Panc1 (cell line): ENCODE measurements at regions not wholly inside any gene's neighbourhood (a gene's known extent, or its start where the extent isn't known, plus 50 kb on each side); places are given as distances from the start of the nearest gene placed in this dataset.

ENCODE experiments used
- ATAC-seq: fragments of 200-7000 bp; cut with Tn5 transposase; 2 replicates; pipeline ENCODE4 v1.9.1; 2020; ENCODE audit warnings: mild to moderate bottlenecking, moderate library complexity
- BruUV-seq: library from RNA; stranded (reverse); fragments of 400-500 nt; replicated peaks from 2 replicates; lab custom pipeline; 2021; lab: Mats Ljungman, UMichigan
- CTCF ChIA-PET: fragments of 300-600 bp; sonication (Branson Sonifier 250); formaldehyde crosslinking; loops from one replicate; lab custom pipeline; 2022; ENCODE audit warnings: antibody characterized with exemption; lab: Charles Lee
- POLR2A ChIA-PET: fragments of 300-600 bp; sonication (Branson Sonifier 250); formaldehyde crosslinking; loops from one replicate; lab custom pipeline; 2022; ENCODE audit warnings: antibody characterized with exemption; lab: Charles Lee
- DNase-seq: peaks from one replicate; pipeline ENCODE4 v3.0.0-alpha.2; 2010; ENCODE audit warnings: low read depth, low spot score
- H3K27ac ChIP-seq: 2 replicates; pipeline ENCODE4 v1.5.1; 2011; ENCODE audit warnings: mild to moderate bottlenecking, low read length, inconsistent platforms
- H3K27me3 ChIP-seq: fragments of 200-500 bp; sonication (Bioruptor generic); 2 replicates; pipeline ENCODE4 v1.6.0; 2014; ENCODE audit warnings: low read length, inconsistent platforms; ENCODE audit not compliant: control insufficient read depth, insufficient read depth
- H3K36me3 ChIP-seq: fragments of 200-500 bp; sonication (Bioruptor generic); 2 replicates; pipeline ENCODE4 v1.5.1; 2014; ENCODE audit warnings: inconsistent platforms, mild to moderate bottlenecking, low read length, moderate library complexity; ENCODE audit not compliant: control insufficient read depth, insufficient read depth
- H3K4me1 ChIP-seq: 2 replicates; pipeline ENCODE4 v1.5.1; 2011; ENCODE audit warnings: inconsistent platforms, mild to moderate bottlenecking, low read length, moderate library complexity; ENCODE audit not compliant: control insufficient read depth, insufficient read depth
- H3K4me3 ChIP-seq, 2 experiments: 2 replicates each; pipeline ENCODE4 v1.5.1; 2011 to 2012; ENCODE audit warnings: low read depth in 2 of 2, low read length in 2 of 2, mild to moderate bottlenecking in 2 of 2, inconsistent platforms in 1 of 2, moderate library complexity in 1 of 2
- H3K9me3 ChIP-seq: fragments of 200-500 bp; sonication (Bioruptor generic); 2 replicates; pipeline ENCODE4 v1.5.1; 2014; ENCODE audit warnings: low read depth, mild to moderate bottlenecking, inconsistent platforms, low read length, moderate library complexity; ENCODE audit not compliant: control insufficient read depth, insufficient read depth
- POLR2AphosphoS5 ChIP-seq: IDR thresholded peaks from 2 replicates; pipeline ENCODE4 v1.6.1; 2012; ENCODE audit warnings: mild to moderate bottlenecking, low read depth, low read length, moderate library complexity
- SIN3A ChIP-seq: IDR thresholded peaks from 2 replicates; pipeline ENCODE4 v1.6.1; 2012; ENCODE audit warnings: low read depth, mild to moderate bottlenecking, low read length, moderate library complexity, borderline replicate concordance; ENCODE audit not compliant: insufficient read depth
- TCF7L2 ChIP-seq: IDR thresholded peaks from 2 replicates; pipeline ENCODE4 v1.6.1; 2011; ENCODE audit warnings: mild to moderate bottlenecking, low read depth, low read length, inconsistent platforms
- in situ Hi-C: cut with HindIII; loops from 2 replicates; pipeline ENCODE4 v1.10.0; 2016; ENCODE audit warnings: low sequenced_read_pairs, low pct_unique_long_range_greater_than_20kb
- intact Hi-C: fragments of 100-400 bp; cut with micrococcal nuclease; formaldehyde crosslinking; loops from one replicate; pipeline ENCODE4 v1.10.0; 2022; ENCODE audit not compliant: unreplicated experiment
- TF ChIP-seq, protein P1 (sequence below), 2 experiments: IDR thresholded peaks; 2 replicates each; pipeline ENCODE4 v1.6.1; 2011 to 2012; ENCODE audit warnings: low read depth in 2 of 2, control low read depth in 1 of 2, low read length in 1 of 2, mild to moderate bottlenecking in 1 of 2, moderate library complexity in 1 of 2; ENCODE audit not compliant: insufficient read depth in 1 of 2
- TF ChIP-seq, protein P2 (sequence below): fragments of 450-650 bp; IDR thresholded peaks from 2 replicates; pipeline ENCODE4 v1.5.1; 2017; ENCODE audit warnings: mild to moderate bottlenecking

DNA sequence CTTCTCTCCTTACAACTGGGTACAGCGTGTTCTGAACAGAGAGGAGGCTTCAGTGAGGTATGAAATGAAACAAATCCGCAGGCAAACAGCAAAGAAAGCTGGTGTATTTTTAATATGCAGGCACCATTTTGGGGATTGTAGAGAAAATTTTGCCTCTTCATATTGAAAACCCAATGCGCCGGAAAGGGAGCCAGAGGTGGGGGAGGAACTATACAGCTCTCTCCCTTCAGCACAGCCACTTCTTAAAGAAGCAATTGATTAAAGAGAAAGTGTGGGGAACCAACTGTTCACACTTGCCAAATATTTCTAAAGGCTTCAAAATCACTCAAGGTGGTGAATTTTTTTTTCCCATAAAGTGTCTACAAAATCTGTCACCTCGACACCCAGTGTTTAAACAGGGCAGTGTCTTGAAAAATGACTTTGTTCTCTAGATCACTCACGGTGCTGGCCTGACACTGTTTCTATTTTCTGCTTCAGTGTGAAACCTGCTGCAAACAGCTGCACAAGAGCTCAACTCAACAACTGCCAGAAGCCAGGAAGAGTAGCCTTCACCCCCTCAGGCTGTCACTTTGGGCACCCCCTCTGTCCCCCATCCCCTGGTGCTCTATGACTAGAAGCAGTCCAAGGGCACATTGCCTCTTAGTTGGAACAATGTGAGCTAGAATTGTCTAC is 123.8 kb upstream of the CTTNBP2NL start:
- ATAC-seq = no peak
- TF ChIP-seq SIN3A (no peak), TCF7L2 (no peak), POLR2AphosphoS5 (no peak)
- TF ChIP-seq, protein P1, sequence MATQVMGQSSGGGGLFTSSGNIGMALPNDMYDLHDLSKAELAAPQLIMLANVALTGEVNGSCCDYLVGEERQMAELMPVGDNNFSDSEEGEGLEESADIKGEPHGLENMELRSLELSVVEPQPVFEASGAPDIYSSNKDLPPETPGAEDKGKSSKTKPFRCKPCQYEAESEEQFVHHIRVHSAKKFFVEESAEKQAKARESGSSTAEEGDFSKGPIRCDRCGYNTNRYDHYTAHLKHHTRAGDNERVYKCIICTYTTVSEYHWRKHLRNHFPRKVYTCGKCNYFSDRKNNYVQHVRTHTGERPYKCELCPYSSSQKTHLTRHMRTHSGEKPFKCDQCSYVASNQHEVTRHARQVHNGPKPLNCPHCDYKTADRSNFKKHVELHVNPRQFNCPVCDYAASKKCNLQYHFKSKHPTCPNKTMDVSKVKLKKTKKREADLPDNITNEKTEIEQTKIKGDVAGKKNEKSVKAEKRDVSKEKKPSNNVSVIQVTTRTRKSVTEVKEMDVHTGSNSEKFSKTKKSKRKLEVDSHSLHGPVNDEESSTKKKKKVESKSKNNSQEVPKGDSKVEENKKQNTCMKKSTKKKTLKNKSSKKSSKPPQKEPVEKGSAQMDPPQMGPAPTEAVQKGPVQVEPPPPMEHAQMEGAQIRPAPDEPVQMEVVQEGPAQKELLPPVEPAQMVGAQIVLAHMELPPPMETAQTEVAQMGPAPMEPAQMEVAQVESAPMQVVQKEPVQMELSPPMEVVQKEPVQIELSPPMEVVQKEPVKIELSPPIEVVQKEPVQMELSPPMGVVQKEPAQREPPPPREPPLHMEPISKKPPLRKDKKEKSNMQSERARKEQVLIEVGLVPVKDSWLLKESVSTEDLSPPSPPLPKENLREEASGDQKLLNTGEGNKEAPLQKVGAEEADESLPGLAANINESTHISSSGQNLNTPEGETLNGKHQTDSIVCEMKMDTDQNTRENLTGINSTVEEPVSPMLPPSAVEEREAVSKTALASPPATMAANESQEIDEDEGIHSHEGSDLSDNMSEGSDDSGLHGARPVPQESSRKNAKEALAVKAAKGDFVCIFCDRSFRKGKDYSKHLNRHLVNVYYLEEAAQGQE (IDR thresholded peaks at IDR 0.05; ENCODE audit: insufficient read depth in 1 of 2, low read depth in 2 of 2, low read length in 1 of 2) = no peak
- TF ChIP-seq, protein P2, sequence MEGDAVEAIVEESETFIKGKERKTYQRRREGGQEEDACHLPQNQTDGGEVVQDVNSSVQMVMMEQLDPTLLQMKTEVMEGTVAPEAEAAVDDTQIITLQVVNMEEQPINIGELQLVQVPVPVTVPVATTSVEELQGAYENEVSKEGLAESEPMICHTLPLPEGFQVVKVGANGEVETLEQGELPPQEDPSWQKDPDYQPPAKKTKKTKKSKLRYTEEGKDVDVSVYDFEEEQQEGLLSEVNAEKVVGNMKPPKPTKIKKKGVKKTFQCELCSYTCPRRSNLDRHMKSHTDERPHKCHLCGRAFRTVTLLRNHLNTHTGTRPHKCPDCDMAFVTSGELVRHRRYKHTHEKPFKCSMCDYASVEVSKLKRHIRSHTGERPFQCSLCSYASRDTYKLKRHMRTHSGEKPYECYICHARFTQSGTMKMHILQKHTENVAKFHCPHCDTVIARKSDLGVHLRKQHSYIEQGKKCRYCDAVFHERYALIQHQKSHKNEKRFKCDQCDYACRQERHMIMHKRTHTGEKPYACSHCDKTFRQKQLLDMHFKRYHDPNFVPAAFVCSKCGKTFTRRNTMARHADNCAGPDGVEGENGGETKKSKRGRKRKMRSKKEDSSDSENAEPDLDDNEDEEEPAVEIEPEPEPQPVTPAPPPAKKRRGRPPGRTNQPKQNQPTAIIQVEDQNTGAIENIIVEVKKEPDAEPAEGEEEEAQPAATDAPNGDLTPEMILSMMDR = no peak
- in situ Hi-C loops = no loop called here
- Histone ChIP-seq H3K27me3 (no peaks in the 10 kb centered on the region; the same call in 1 of the 2 replicates), H3K36me3 (no peaks in the 10 kb centered on the region), H3K4me3 (no peak overlapping the region), H3K27ac (no peak overlapping the region), H3K4me1 (no peaks in the 10 kb centered on the region), H3K9me3 (no peaks in the 10 kb centered on the region)
- no TSS peak for BruUV-seq
- ChIA-PET CTCF (no interaction called here), POLR2A (no interaction called here)
- intact Hi-C loops = no loop called here
- no peak for DNase-seq

DNA sequence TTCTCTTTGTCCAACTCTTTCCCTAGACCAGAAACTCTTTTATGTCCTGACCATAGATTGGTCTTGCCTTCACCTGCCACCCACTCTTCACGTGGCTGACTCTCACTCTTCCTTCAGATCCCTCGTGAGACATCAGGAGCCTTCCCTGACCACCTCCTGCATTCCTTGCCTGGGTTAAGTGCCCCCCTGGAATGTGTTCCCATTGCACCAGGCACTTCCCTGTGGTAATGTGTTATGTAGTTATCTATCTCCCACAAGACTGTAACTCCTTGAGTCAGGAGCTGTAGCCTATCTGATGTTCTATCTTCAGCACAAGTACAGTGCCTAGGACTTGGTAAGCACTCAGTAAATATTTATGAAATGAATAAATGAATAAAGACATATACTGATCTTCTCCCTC is 111.2 kb upstream of the CTTNBP2NL start:
- intact Hi-C loops (no loop called here), in situ Hi-C loops (no loop called here)
- ATAC-seq = no peak
- no peak for DNase-seq
- no TSS peak for BruUV-seq
- ChIA-PET CTCF (no interaction called here), POLR2A (no interaction called here)
- Histone ChIP-seq H3K27me3 (no peaks in the 10 kb centered on the region), H3K4me1 (no peaks in the 10 kb centered on the region), H3K27ac (no peak overlapping the region), H3K4me3 (no peak overlapping the region), H3K9me3 (no peaks in the 10 kb centered on the region), H3K36me3 (no peaks in the 10 kb centered on the region)
- TF ChIP-seq TCF7L2 = no peak
- no peak for TF ChIP-seq POLR2AphosphoS5
- no peak for TF ChIP-seq SIN3A
- TF ChIP-seq, protein P2 = no peak
- TF ChIP-seq, protein P1 (IDR thresholded peaks at IDR 0.05; ENCODE audit: insufficient read depth in 1 of 2, low read depth in 2 of 2, low read length in 1 of 2) = no peak
